ENCODE measurements at regions not wholly inside any gene's neighbourhood (a gene's known extent, or its start where the extent isn't known, plus 50 kb on each side); places are given as distances from the start of the nearest gene placed in this dataset.

- no peak for TF ChIP-seq CTCF (IDR thresholded peaks at IDR 0.05; ENCODE audit: extremely low read depth in 1 of 2, insufficient read depth in 1 of 2, low read depth in 1 of 2, low read length in 2 of 2)
- no peak for TF ChIP-seq POLR2AphosphoS5 (IDR thresholded peaks at IDR 0.05; ENCODE audit: insufficient read depth, low read depth, low read length)
- TF ChIP-seq POLR2A (IDR thresholded peaks at IDR 0.05; ENCODE audit: low read depth, low read length), result no peak
- TF ChIP-seq FOS (IDR thresholded peaks at IDR 0.05; ENCODE audit: borderline replicate concordance, insufficient read depth, low read length), result no peak
Observed at GRCh38 chr7:155972651-155973390, 160.6 kb upstream of the SHH start.
